SK-N-SH treated with all-trans-retinoic acid at 6 μM for 48 hours (cell line): ENCODE measurements at regions not wholly inside any gene's neighbourhood (a gene's known extent, or its start where the extent isn't known, plus 50 kb on each side); places are given as distances from the start of the nearest gene placed in this dataset.

Source experiments
- CSRNP3 ChIP-seq: fragments of 250-450 bp; sonication (Bioruptor Pico); IDR thresholded peaks from 2 replicates; pipeline ENCODE4 v1.5.1; 2021; ENCODE audit warnings: mild to moderate bottlenecking, moderate library complexity
- ESRRG ChIP-seq: fragments of 250-450 bp; sonication (Bioruptor Pico); IDR thresholded peaks from 2 replicates; pipeline ENCODE4 v1.6.1; 2021; ENCODE audit warnings: mild to moderate bottlenecking
- PATZ1 ChIP-seq: fragments of 250-450 bp; sonication (Bioruptor Pico); IDR thresholded peaks from 2 replicates; pipeline ENCODE4 v1.8.0; 2020; ENCODE audit warnings: mild to moderate bottlenecking, moderate library complexity, borderline replicate concordance
- RARB ChIP-seq: fragments of 250-450 bp; sonication (Bioruptor Pico); IDR thresholded peaks from 2 replicates; pipeline ENCODE4 v1.8.0; 2021; ENCODE audit warnings: mild to moderate bottlenecking, moderate library complexity
- ZNF70 ChIP-seq: fragments of 450-650 bp; formaldehyde crosslinking; IDR thresholded peaks from 2 replicates; pipeline ENCODE4 v1.5.0; 2020; ENCODE audit warnings: mild to moderate bottlenecking, moderate library complexity

GRCh38 chr16:55019419-55020131 is 88.9 kb downstream of the IRX5 start:
- TF ChIP-seq ZNF70 (CRISPR knock-in tag) (no peak), RARB (CRISPR knock-in tag) (no peak), ESRRG (CRISPR knock-in tag) (no peak), PATZ1 (CRISPR knock-in tag) (no peak), CSRNP3 (no peak)
